OCI-LY7 (cell line): ENCODE measurements at regions not wholly inside any gene's neighbourhood (a gene's known extent, or its start where the extent isn't known, plus 50 kb on each side); places are given as distances from the start of the nearest gene placed in this dataset.

Experiments used
- BruUV-seq: library from RNA; stranded (reverse); fragments of 400-500 nt; replicated peaks from 2 replicates; lab custom pipeline; 2021; lab: Mats Ljungman, UMichigan
- CTCF ChIA-PET: fragments of 300-600 bp; sonication (Branson Sonifier 250); formaldehyde crosslinking; loops from one replicate; lab custom pipeline; 2022; ENCODE audit warnings: antibody characterized with exemption; ENCODE audit not compliant: unreplicated experiment; lab: Charles Lee
- POLR2A ChIA-PET: fragments of 300-600 bp; sonication (Branson Sonifier 250); formaldehyde crosslinking; loops from one replicate; lab custom pipeline; 2022; ENCODE audit warnings: antibody characterized with exemption; lab: Charles Lee
- DNase-seq: peaks from one replicate; pipeline ENCODE4 v3.0.0-alpha.2; 2015; ENCODE audit warnings: low spot score
- H2AFZ ChIP-seq: fragments of 200-600 bp; sonication (generic), shearing (Covaris generic); 2 replicates; pipeline ENCODE4 v1.6.1; 2014; ENCODE audit warnings: mild to moderate bottlenecking, antibody characterized with exemption, low read length, moderate library complexity
- H3K27ac ChIP-seq: fragments of 200-600 bp; sonication (generic); 2 replicates; pipeline ENCODE4 v1.5.1; 2014; ENCODE audit warnings: mixed run types, low read depth, mild to moderate bottlenecking, moderate library complexity, low read length, inconsistent platforms; ENCODE audit not compliant: poor library complexity, severe bottlenecking
- H3K36me3 ChIP-seq: fragments of 200-600 bp; sonication (generic); 2 replicates; pipeline ENCODE4 v1.6.1; 2014; ENCODE audit warnings: mild to moderate bottlenecking, antibody characterized with exemption, low read length, moderate library complexity, mixed read lengths; ENCODE audit not compliant: insufficient read depth
- H3K4me1 ChIP-seq: fragments of 200-600 bp; sonication (generic); 2 replicates; pipeline ENCODE4 v1.5.1; 2014; ENCODE audit warnings: mild to moderate bottlenecking, low read length; ENCODE audit not compliant: insufficient read depth, poor library complexity, severe bottlenecking
- H3K4me2 ChIP-seq: fragments of 200-600 bp; sonication (generic); 2 replicates; pipeline ENCODE4 v1.6.1; 2014; ENCODE audit warnings: mild to moderate bottlenecking, low read length
- H3K4me3 ChIP-seq: fragments of 200-600 bp; sonication (generic); 2 replicates; pipeline ENCODE4 v1.5.1; 2014; ENCODE audit warnings: mild to moderate bottlenecking, low read depth, low read length; ENCODE audit not compliant: poor library complexity, severe bottlenecking
- H3K79me2 ChIP-seq: fragments of 200-600 bp; sonication (generic); 2 replicates; pipeline ENCODE4 v1.6.1; 2016; ENCODE audit warnings: low read depth, mild to moderate bottlenecking, low read length, moderate library complexity, mixed read lengths; ENCODE audit not compliant: insufficient read depth
- H3K9me2 ChIP-seq: fragments of 200-600 bp; sonication (generic); 2 replicates; pipeline ENCODE4 v1.6.1; 2016; ENCODE audit warnings: mild to moderate bottlenecking, low read length, mixed read lengths; ENCODE audit not compliant: insufficient read depth
- H3K9me3 ChIP-seq: fragments of 200-600 bp; sonication (generic); 2 replicates; pipeline ENCODE4 v1.6.1; 2014; ENCODE audit warnings: mild to moderate bottlenecking, mixed run types, low read length, mixed read lengths
- H4K20me1 ChIP-seq: fragments of 200-600 bp; sonication (generic); 2 replicates; pipeline ENCODE4 v1.6.1; 2014; ENCODE audit warnings: mild to moderate bottlenecking, antibody characterized with exemption, low read length, moderate library complexity, mixed read lengths; ENCODE audit not compliant: insufficient read depth
- CTCF ChIP-seq: fragments of 200-600 bp; sonication (generic); conservative IDR thresholded peaks from 2 replicates; pipeline ENCODE4 v1.5.1; 2014; ENCODE audit warnings: mild to moderate bottlenecking, antibody characterized with exemption, low read length, moderate library complexity, mixed read lengths
- EZH2phosphoT487 ChIP-seq: fragments of 200-600 bp; sonication (generic); IDR thresholded peaks from 2 replicates; pipeline ENCODE4 v1.6.1; 2018; ENCODE audit warnings: low read depth, borderline replicate concordance, mild to moderate bottlenecking, mixed run types, antibody characterized with exemption, low read length, moderate library complexity, mixed read lengths
- intact Hi-C: fragments of 100-400 bp; cut with micrococcal nuclease; formaldehyde crosslinking; loops from one replicate; pipeline ENCODE4 v1.10.0; 2022; ENCODE audit not compliant: unreplicated experiment

DNA sequence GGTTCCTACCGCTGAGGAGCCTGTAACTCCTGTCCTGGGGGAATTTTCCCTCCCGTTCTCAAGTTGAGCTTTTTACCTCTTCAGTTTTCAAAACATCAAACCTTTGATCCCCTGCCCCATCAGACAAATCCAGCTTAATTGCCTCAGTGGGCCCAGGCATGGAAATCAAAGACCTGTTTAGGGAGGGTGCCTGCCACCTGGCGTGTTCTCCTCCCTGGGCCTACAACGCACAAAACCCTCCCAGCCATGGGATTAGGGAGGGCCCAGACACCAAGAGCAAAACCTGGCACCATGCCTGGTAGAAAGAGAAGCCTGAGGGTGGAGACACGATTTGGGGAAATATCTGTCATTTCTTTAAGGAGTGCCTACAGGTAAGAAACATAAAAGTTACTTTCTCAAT lies 672.9 kb downstream of the BCL11B start:
- ChIA-PET CTCF (no interaction called here), POLR2A (no interaction called here)
- H3K9me2 ChIP-seq = no peaks in the 10 kb centered on the region
- no peaks in the 10 kb centered on the region for H3K79me2 ChIP-seq
- no peaks in the 10 kb centered on the region for H3K9me3 ChIP-seq
- no peak overlapping the region for H3K27ac ChIP-seq
- no peak for TF ChIP-seq EZH2phosphoT487
- TF ChIP-seq CTCF = no peak
- H3K4me1 ChIP-seq = no peaks in the 10 kb centered on the region
- H3K4me2 ChIP-seq = no peak overlapping the region
- intact Hi-C loops = no loop called here
- no peaks in the 10 kb centered on the region for H3K36me3 ChIP-seq
- no peaks in the 10 kb centered on the region for H4K20me1 ChIP-seq
- no peak overlapping the region for H3K4me3 ChIP-seq
- no peak for DNase-seq
- no peak overlapping the region for H2AFZ ChIP-seq
- BruUV-seq = no TSS peak

DNA sequence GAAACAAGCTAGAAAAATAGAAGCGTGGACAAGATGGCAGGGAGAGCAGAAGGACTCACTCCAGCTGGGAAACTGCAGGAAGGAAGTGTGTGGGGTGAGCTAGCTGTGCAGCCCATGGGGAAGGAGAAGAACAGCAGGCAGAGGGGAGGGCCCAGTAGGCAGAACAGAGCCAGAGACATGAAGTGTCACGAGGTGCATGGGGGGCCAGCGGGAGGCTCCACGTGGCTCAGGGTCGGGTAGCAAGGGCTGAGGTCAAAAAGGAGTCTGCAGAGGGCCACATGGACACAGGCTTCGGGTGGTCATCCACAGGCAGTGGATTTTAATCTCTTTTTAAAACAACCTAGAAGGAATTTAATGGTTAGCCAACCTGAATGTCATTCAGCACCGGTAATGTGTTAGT lies 669.0 kb downstream of the BCL11B start:
- Histone ChIP-seq H3K27ac (no peak overlapping the region), H3K4me2 (no peak overlapping the region), H3K4me3 (no peak overlapping the region), H3K9me2 (no peaks in the 10 kb centered on the region), H3K79me2 (no peaks in the 10 kb centered on the region), H3K36me3 (no peaks in the 10 kb centered on the region), H2AFZ (no peak overlapping the region), H3K4me1 (no peaks in the 10 kb centered on the region), H4K20me1 (no peaks in the 10 kb centered on the region), H3K9me3 (no peaks in the 10 kb centered on the region)
- no peak for DNase-seq
- TF ChIP-seq CTCF (no peak), EZH2phosphoT487 (no peak)
- intact Hi-C loops = no loop called here
- ChIA-PET POLR2A (no interaction called here), CTCF (no interaction called here)
- BruUV-seq = no TSS peak

GRCh38 chr14:98605043-98605442 lies 667.0 kb downstream of the BCL11B start:
- ChIA-PET CTCF (no interaction called here), POLR2A (no interaction called here)
- Histone ChIP-seq H3K4me1 (no peaks in the 10 kb centered on the region), H3K79me2 (no peaks in the 10 kb centered on the region), H3K9me2 (no peaks in the 10 kb centered on the region), H3K27ac (no peak overlapping the region), H3K36me3 (no peaks in the 10 kb centered on the region), H3K4me3 (no peak overlapping the region), H4K20me1 (no peaks in the 10 kb centered on the region), H2AFZ (no peak overlapping the region), H3K9me3 (no peaks in the 10 kb centered on the region), H3K4me2 (no peak overlapping the region)
- no peak for DNase-seq
- TF ChIP-seq CTCF (no peak), EZH2phosphoT487 (no peak)
- intact Hi-C loops = no loop called here
- no TSS peak for BruUV-seq
